ENCODE measurements at regions not wholly inside any gene's neighbourhood (a gene's known extent, or its start where the extent isn't known, plus 50 kb on each side); places are given as distances from the start of the nearest gene placed in this dataset.

- TF ChIP-seq POLR2A (IDR thresholded peaks at IDR 0.05) (no peak), CTCF (IDR thresholded peaks at IDR 0.05) (no peak)
Measured at GRCh38 chr1:218886101-218886871, 287.4 kb upstream of the LYPLAL1 start.

Measured in ovary (tissue), 3 donors.